ENCODE measurements at regions not wholly inside any gene's neighbourhood (a gene's known extent, or its start where the extent isn't known, plus 50 kb on each side); places are given as distances from the start of the nearest gene placed in this dataset.

DNA sequence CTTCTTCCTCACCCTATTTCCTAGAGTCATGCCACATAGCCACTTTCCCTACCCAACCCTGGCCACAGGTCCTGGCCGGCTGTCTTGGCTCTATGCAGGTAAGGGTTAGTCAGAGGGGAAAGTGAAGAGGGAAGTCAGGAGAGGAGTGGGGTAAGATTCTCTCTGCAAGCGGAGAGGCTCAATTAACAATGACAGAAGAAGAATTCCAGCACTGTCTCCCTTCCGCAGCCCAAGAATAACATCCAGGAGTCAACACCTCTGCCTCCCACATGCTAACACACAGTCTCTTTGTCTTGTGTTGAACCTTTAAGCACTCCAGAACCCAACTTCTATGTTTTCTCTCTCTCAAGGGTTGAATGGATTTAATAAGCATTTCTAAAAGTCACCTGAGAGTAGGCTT lies 235.1 kb upstream of the ANKRD55 start:
- no TSS peak for BruUV-seq (replicated peaks)
- Histone ChIP-seq H3F3A (ENCODE audit: insufficient read depth, low read depth) (no peaks in the 10 kb centered on the region), H3K27ac (no peak overlapping the region), H3K9me2 (ENCODE audit: insufficient read depth) (no peaks in the 10 kb centered on the region), H3K79me2 (ENCODE audit: low read depth) (no peaks in the 10 kb centered on the region), H3K4me2 (no peak overlapping the region), H2AFZ (no peak overlapping the region), H3K27me3 (ENCODE audit: insufficient read depth, low read depth) (no peaks in the 10 kb centered on the region), H3K9me3 (ENCODE audit: insufficient read depth, low read depth) (no peaks in the 10 kb centered on the region), H3K36me3 (ENCODE audit: low read depth) (no peaks in the 10 kb centered on the region), H4K20me1 (ENCODE audit: insufficient read depth) (no peaks in the 10 kb centered on the region), H3K4me3 (no peak overlapping the region), H3K4me1 (replicated peaks; ENCODE audit: insufficient read depth) (peaks cover 12% of the 10 kb centered on the region; the same call in 1 of the 2 replicates)
- intact Hi-C loops (cut with micrococcal nuclease; ENCODE audit: unreplicated experiment) = no loop called here
- no peak for DNase-seq
- ChIA-PET CTCF (interaction anchor here (0.5 kb wide), 1 partner anchor 703 kb away, joined by 12 read pairs; no protein-coding TSS in a partner anchor), POLR2A (ENCODE audit: unreplicated experiment) (interaction anchor here (0.7 kb wide), 1 partner anchor 8 kb away, joined by 4 read pairs; no protein-coding TSS in a partner anchor)
- TF ChIP-seq EZH2 (IDR thresholded peaks at IDR 0.05; ENCODE audit: low read depth) = no peak
- TF ChIP-seq, protein P1, sequence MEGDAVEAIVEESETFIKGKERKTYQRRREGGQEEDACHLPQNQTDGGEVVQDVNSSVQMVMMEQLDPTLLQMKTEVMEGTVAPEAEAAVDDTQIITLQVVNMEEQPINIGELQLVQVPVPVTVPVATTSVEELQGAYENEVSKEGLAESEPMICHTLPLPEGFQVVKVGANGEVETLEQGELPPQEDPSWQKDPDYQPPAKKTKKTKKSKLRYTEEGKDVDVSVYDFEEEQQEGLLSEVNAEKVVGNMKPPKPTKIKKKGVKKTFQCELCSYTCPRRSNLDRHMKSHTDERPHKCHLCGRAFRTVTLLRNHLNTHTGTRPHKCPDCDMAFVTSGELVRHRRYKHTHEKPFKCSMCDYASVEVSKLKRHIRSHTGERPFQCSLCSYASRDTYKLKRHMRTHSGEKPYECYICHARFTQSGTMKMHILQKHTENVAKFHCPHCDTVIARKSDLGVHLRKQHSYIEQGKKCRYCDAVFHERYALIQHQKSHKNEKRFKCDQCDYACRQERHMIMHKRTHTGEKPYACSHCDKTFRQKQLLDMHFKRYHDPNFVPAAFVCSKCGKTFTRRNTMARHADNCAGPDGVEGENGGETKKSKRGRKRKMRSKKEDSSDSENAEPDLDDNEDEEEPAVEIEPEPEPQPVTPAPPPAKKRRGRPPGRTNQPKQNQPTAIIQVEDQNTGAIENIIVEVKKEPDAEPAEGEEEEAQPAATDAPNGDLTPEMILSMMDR (conservative IDR thresholded peaks at IDR 0.05) = no peak

- BruUV-seq (replicated peaks) = no TSS peak
- Histone ChIP-seq H3K27me3 (ENCODE audit: insufficient read depth, low read depth) (no peaks in the 10 kb centered on the region), H3K79me2 (ENCODE audit: low read depth) (no peaks in the 10 kb centered on the region), H3K36me3 (ENCODE audit: low read depth) (no peaks in the 10 kb centered on the region), H3K9me2 (ENCODE audit: insufficient read depth) (no peaks in the 10 kb centered on the region), H4K20me1 (ENCODE audit: insufficient read depth) (no peaks in the 10 kb centered on the region), H3K4me3 (no peak overlapping the region), H3K27ac (no peak overlapping the region), H2AFZ (no peak overlapping the region), H3K4me2 (no peak overlapping the region), H3F3A (ENCODE audit: insufficient read depth, low read depth) (no peaks in the 10 kb centered on the region), H3K4me1 (replicated peaks; ENCODE audit: insufficient read depth) (peaks cover 12% of the 10 kb centered on the region; the same call in 1 of the 2 replicates), H3K9me3 (ENCODE audit: insufficient read depth, low read depth) (no peaks in the 10 kb centered on the region)
- ChIA-PET POLR2A (ENCODE audit: unreplicated experiment) (interaction anchor here (0.6 to 0.7 kb wide), 2 partner anchors 10 to 505 kb away, joined by 3 to 4 read pairs; no protein-coding TSS in a partner anchor), CTCF (interaction anchor here (0.5 kb wide), 1 partner anchor 24 kb away, joined by 3 read pairs; no protein-coding TSS in a partner anchor)
- intact Hi-C loops (cut with micrococcal nuclease; ENCODE audit: unreplicated experiment) = no loop called here
- TF ChIP-seq, protein P1 (conservative IDR thresholded peaks at IDR 0.05) = no peak
- no peak for TF ChIP-seq EZH2 (IDR thresholded peaks at IDR 0.05; ENCODE audit: low read depth)
- no peak for DNase-seq
Observed at GRCh38 chr5:56467176-56467717, 234.1 kb upstream of the ANKRD55 start.

DNA sequence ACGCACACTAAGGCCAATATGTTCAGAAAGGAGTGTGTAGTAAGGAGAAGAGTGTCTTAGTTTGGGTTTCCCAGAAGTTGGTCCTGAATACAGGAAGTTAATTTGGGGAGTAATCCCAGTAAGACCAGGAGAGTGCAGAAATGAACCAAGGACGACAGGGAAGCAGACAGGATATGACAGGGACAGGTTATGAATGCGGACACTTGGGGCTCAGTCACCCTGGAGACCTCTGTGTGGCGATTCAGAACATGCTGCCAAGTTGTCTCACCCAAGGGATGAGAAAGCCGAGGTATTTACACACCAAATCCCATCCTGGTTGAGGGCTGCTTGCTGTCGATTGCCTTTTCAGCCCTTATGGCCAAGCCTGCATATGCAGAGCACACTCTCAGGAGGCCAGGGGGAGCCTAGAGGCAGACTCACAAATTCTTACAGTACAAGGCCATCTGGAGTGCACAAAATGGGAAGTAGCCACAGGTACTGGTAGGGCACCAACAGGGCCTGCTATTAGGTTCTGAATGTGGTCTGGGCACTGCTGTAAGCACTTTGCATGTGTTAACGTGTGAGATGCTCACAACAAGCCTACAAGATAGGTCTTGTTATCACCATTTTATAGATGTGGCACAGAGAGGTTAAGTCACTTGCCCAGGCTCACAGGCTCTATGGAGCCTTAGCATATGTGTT lies 233.1 kb upstream of the ANKRD55 start:
- H4K20me1 ChIP-seq (ENCODE audit: insufficient read depth) = no peaks in the 10 kb centered on the region
- no peaks in the 10 kb centered on the region for H3F3A ChIP-seq (ENCODE audit: insufficient read depth, low read depth)
- no peak for DNase-seq
- H3K27ac ChIP-seq = no peak overlapping the region
- no peaks in the 10 kb centered on the region for H3K9me3 ChIP-seq (ENCODE audit: insufficient read depth, low read depth)
- no peaks in the 10 kb centered on the region for H3K79me2 ChIP-seq (ENCODE audit: low read depth)
- intact Hi-C loops (cut with micrococcal nuclease; ENCODE audit: unreplicated experiment) = no loop called here
- ChIA-PET CTCF (no interaction called here), POLR2A (ENCODE audit: unreplicated experiment) (no interaction called here)
- H3K4me1 ChIP-seq (replicated peaks; ENCODE audit: insufficient read depth) = peaks cover 9% of the 10 kb centered on the region; the same call in 1 of the 2 replicates
- no peaks in the 10 kb centered on the region for H3K27me3 ChIP-seq (ENCODE audit: insufficient read depth, low read depth)
- no peaks in the 10 kb centered on the region for H3K9me2 ChIP-seq (ENCODE audit: insufficient read depth)
- no TSS peak for BruUV-seq (replicated peaks)
- TF ChIP-seq, protein P1 (conservative IDR thresholded peaks at IDR 0.05) = no peak
- no peak for TF ChIP-seq EZH2 (IDR thresholded peaks at IDR 0.05; ENCODE audit: low read depth)
- H2AFZ ChIP-seq = no peak overlapping the region
- H3K36me3 ChIP-seq (ENCODE audit: low read depth) = no peaks in the 10 kb centered on the region
- no peak overlapping the region for H3K4me2 ChIP-seq
- no peak overlapping the region for H3K4me3 ChIP-seq

Measured in PC-9 (cell line).